Breast epithelium (tissue), 4 donors: ENCODE measurements at regions not wholly inside any gene's neighbourhood (a gene's known extent, or its start where the extent isn't known, plus 50 kb on each side); places are given as distances from the start of the nearest gene placed in this dataset.

Experiments
- DNase-seq, 2 donors: peaks; one replicate each; pipeline ENCODE4 v3.0.0-alpha.2; 2019; ENCODE audit warnings: low spot score in 2 of 2
- H3K27ac ChIP-seq, 2 donors: fragments of 200-600 bp; sonication (generic) in 1 of 2; one replicate each; pipeline ENCODE4 v1.5.1; 2016 to 2019; ENCODE audit warnings: mild to moderate bottlenecking in 1 of 2
- H3K27me3 ChIP-seq, 2 donors: fragments of 200-600 bp; sonication (generic) in 1 of 2; one replicate each; pipeline versions ENCODE4 v1.5.1 to v1.6.0; 2017 to 2019; ENCODE audit warnings: control low read depth in 1 of 2, mild to moderate bottlenecking in 1 of 2
- H3K36me3 ChIP-seq: fragments of 200-600 bp; one replicate; pipeline ENCODE4 v1.5.1; 2019
- H3K4me1 ChIP-seq, 2 donors: fragments of 200-600 bp; sonication (generic); one replicate each; pipeline ENCODE4 v1.5.1; 2016 to 2019; ENCODE audit warnings: control low read depth in 1 of 2
- H3K4me3 ChIP-seq, 3 donors: fragments of 200-600 bp; sonication (generic); 1 replicate in 2 of 3; 2 replicates in 1 of 3; pipeline ENCODE4 v1.5.1; 2016 to 2019; ENCODE audit warnings: mild to moderate bottlenecking in 3 of 3, moderate library complexity in 2 of 3
- H3K9me3 ChIP-seq, 2 donors: fragments of 200-600 bp; sonication (generic) in 1 of 2; one replicate each; pipeline ENCODE4 v1.5.1; 2016 to 2019; ENCODE audit warnings: control low read depth in 1 of 2
- CTCF ChIP-seq, 3 donors: fragments of 450-650 bp; IDR thresholded peaks; one replicate each; pipeline ENCODE4 v1.5.1; 2016 to 2017; ENCODE audit warnings: antibody characterized with exemption in 3 of 3, mild to moderate bottlenecking in 3 of 3, moderate library complexity in 3 of 3
- POLR2A ChIP-seq: fragments of 450-650 bp; IDR thresholded peaks from one replicate; pipeline ENCODE4 v1.6.1; 2016; ENCODE audit warnings: antibody characterized with exemption, mild to moderate bottlenecking, moderate library complexity
- POLR2AphosphoS5 ChIP-seq, 3 donors: sonication (generic); formaldehyde crosslinking; IDR thresholded peaks; one replicate each; pipeline ENCODE4 v1.6.1; 2017; ENCODE audit warnings: antibody characterized with exemption in 3 of 3
- intact Hi-C: fragments of 100-400 bp; cut with DNase I; formaldehyde crosslinking; loops from one replicate; pipeline ENCODE4 v1.15.1; 2023; ENCODE audit warnings: low total_unique reads

GRCh38 chr4:162268911-162269310 is 105.1 kb upstream of the FSTL5 start:
- Histone ChIP-seq H3K27me3 (no peaks in the 10 kb centered on the region), H3K27ac (no peak overlapping the region)
- intact Hi-C loops = no loop called here

GRCh38 chr4:162265802-162266201 is 102.0 kb upstream of the FSTL5 start:
- no peaks in the 10 kb centered on the region for H3K4me1 ChIP-seq
- no peak overlapping the region for H3K4me3 ChIP-seq
- H3K27ac ChIP-seq = no peak overlapping the region
- peaks cover 13 to 35% of the 10 kb centered on the region in 2 donors for H3K9me3 ChIP-seq
- intact Hi-C loops = no loop called here
- DNase-seq = no peak
- TF ChIP-seq CTCF (IDR thresholded peaks at IDR 0.05) = no peak
- TF ChIP-seq POLR2AphosphoS5 (IDR thresholded peaks at IDR 0.05) = no peak
- no peak for TF ChIP-seq POLR2A
- no peaks in the 10 kb centered on the region for H3K36me3 ChIP-seq
- no peaks in the 10 kb centered on the region for H3K27me3 ChIP-seq

More at GRCh38 chr4:162268911-162269310, 105.1 kb upstream of the FSTL5 start:
- no peaks in the 10 kb centered on the region for H3K4me1 ChIP-seq
- peaks cover 5 to 22% of the 10 kb centered on the region in 2 donors for H3K9me3 ChIP-seq
- H3K4me3 ChIP-seq = no peak overlapping the region
- DNase-seq = no peak
- TF ChIP-seq POLR2AphosphoS5 (IDR thresholded peaks at IDR 0.05) = no peak
- no peak for TF ChIP-seq POLR2A
- H3K36me3 ChIP-seq = no peaks in the 10 kb centered on the region

- Histone ChIP-seq H3K4me3 (no peak overlapping the region), H3K36me3 (no peaks in the 10 kb centered on the region), H3K27ac (no peak overlapping the region), H3K9me3 (peaks cover 5 to 7% of the 10 kb centered on the region in 2 donors), H3K27me3 (no peaks in the 10 kb centered on the region), H3K4me1 (no peaks in the 10 kb centered on the region)
- DNase-seq = no peak
- TF ChIP-seq POLR2A = no peak
- TF ChIP-seq CTCF (IDR thresholded peaks at IDR 0.05) = no peak
- no peak for TF ChIP-seq POLR2AphosphoS5 (IDR thresholded peaks at IDR 0.05)
- intact Hi-C loops = no loop called here
Observed at GRCh38 chr4:162245051-162245450, 81.3 kb upstream of the FSTL5 start.

GRCh38 chr4:162241857-162242256 is 78.1 kb upstream of the FSTL5 start:
- no peak overlapping the region for H3K4me3 ChIP-seq
- no peak overlapping the region for H3K27ac ChIP-seq
- no peaks in the 10 kb centered on the region for H3K4me1 ChIP-seq
- no peaks in the 10 kb centered on the region for H3K36me3 ChIP-seq
- intact Hi-C loops = no loop called here
- TF ChIP-seq POLR2A (no peak), CTCF (IDR thresholded peaks at IDR 0.05) (no peak), POLR2AphosphoS5 (IDR thresholded peaks at IDR 0.05) (no peak)
- no peaks in the 10 kb centered on the region for H3K27me3 ChIP-seq
- DNase-seq = no peak
- peaks cover 5 to 7% of the 10 kb centered on the region in 2 donors for H3K9me3 ChIP-seq

GRCh38 chr4:162239992-162240769 is 76.4 kb upstream of the FSTL5 start:
- TF ChIP-seq POLR2AphosphoS5 (IDR thresholded peaks at IDR 0.05) (no peak), POLR2A (no peak), CTCF (IDR thresholded peaks at IDR 0.05) (no peak)
- Histone ChIP-seq H3K4me3 (no peak overlapping the region), H3K4me1 (no peaks in the 10 kb centered on the region), H3K27ac (no peak overlapping the region), H3K27me3 (no peaks in the 10 kb centered on the region), H3K9me3 (peaks cover 0 to 7% of the 10 kb centered on the region in 2 donors), H3K36me3 (no peaks in the 10 kb centered on the region)
- no peak for DNase-seq
- intact Hi-C loops = no loop called here
